Ascending aorta (tissue), 2 donors: ENCODE measurements at regions not wholly inside any gene's neighbourhood (a gene's known extent, or its start where the extent isn't known, plus 50 kb on each side); places are given as distances from the start of the nearest gene placed in this dataset.
"Not testable (repeated sequence)": the region's sequence is repeated elsewhere in the genome, so short reads cannot be mapped to it uniquely, and the experiment has no call there.

Source experiments
- DNase-seq, 2 donors: peaks; one replicate each; pipeline ENCODE4 v3.0.0-alpha.2; 2019; ENCODE audit warnings: low spot score in 2 of 2
- H3K27ac ChIP-seq, 2 donors: fragments of 200-600 bp; sonication (generic); one replicate each; pipeline ENCODE4 v1.5.1; 2016 to 2017; ENCODE audit warnings: mild to moderate bottlenecking in 1 of 2
- H3K27me3 ChIP-seq: fragments of 200-600 bp; sonication (generic); one replicate; pipeline ENCODE4 v1.5.1; 2017
- H3K36me3 ChIP-seq, 2 donors: fragments of 200-600 bp; sonication (generic); one replicate each; pipeline ENCODE4 v1.5.1; 2016
- H3K4me1 ChIP-seq, 2 donors: fragments of 200-600 bp; sonication (generic); one replicate each; pipeline ENCODE4 v1.5.1; 2016 to 2017; ENCODE audit warnings: mild to moderate bottlenecking in 1 of 2
- H3K4me3 ChIP-seq, 2 donors: fragments of 200-600 bp; sonication (generic); one replicate each; pipeline ENCODE4 v1.5.1; 2016 to 2017; ENCODE audit warnings: mild to moderate bottlenecking in 1 of 2
- H3K9me3 ChIP-seq, 2 donors: fragments of 200-600 bp; sonication (generic); one replicate each; pipeline ENCODE4 v1.5.1; 2016
- CTCF ChIP-seq, 3 experiments: fragments of 200-600 bp in 2 of 3; fragments of 450-650 bp in 1 of 3; sonication (generic) in 2 of 3; IDR thresholded peaks; one replicate each; pipeline ENCODE4 v1.5.1; 2016 to 2019; ENCODE audit warnings: antibody characterized with exemption in 3 of 3, mild to moderate bottlenecking in 1 of 3, moderate library complexity in 1 of 3
- intact Hi-C: fragments of 100-400 bp; cut with DNase I; formaldehyde crosslinking; loops from one replicate; pipeline ENCODE4 v1.15.1; 2023

GRCh38 chr3:106103383-106103782, 234.6 kb upstream of the CBLB start:
- no peak for TF ChIP-seq CTCF (IDR thresholded peaks at IDR 0.05)
- intact Hi-C loops = no loop called here
- H3K27ac ChIP-seq = no peak overlapping the region

GRCh38 chr3:106104078-106104477, 235.3 kb upstream of the CBLB start:
- no peak overlapping the region for H3K27ac ChIP-seq
- no peak for TF ChIP-seq CTCF (IDR thresholded peaks at IDR 0.05)
- no peak for DNase-seq
- no peaks in the 10 kb centered on the region for H3K4me1 ChIP-seq
- no peaks in the 10 kb centered on the region for H3K27me3 ChIP-seq
- H3K9me3 ChIP-seq = peaks cover 0 to 5% of the 10 kb centered on the region in 2 donors
- no peak overlapping the region for H3K4me3 ChIP-seq
- H3K36me3 ChIP-seq = no peaks in the 10 kb centered on the region
- intact Hi-C loops = no loop called here

More at GRCh38 chr3:106103383-106103782, 234.6 kb upstream of the CBLB start:
- H3K36me3 ChIP-seq = no peaks in the 10 kb centered on the region
- no peaks in the 10 kb centered on the region for H3K27me3 ChIP-seq
- H3K4me3 ChIP-seq = no peak overlapping the region
- DNase-seq = no peak
- no peaks in the 10 kb centered on the region for H3K4me1 ChIP-seq
- peaks cover 0 to 5% of the 10 kb centered on the region in 2 donors for H3K9me3 ChIP-seq

GRCh38 chr3:106108925-106109324, 240.1 kb upstream of the CBLB start:
- no peak for TF ChIP-seq CTCF (IDR thresholded peaks at IDR 0.05)
- intact Hi-C loops = no loop called here
- Histone ChIP-seq H3K9me3 (no peaks in the 10 kb centered on the region), H3K27ac (no peak overlapping the region), H3K27me3 (no peaks in the 10 kb centered on the region), H3K4me3 (no peak overlapping the region), H3K36me3 (no peaks in the 10 kb centered on the region), H3K4me1 (no peaks in the 10 kb centered on the region)
- DNase-seq = no peak

GRCh38 chr3:106112561-106112960, 243.7 kb upstream of the CBLB start:
- intact Hi-C loops, H3K36me3 ChIP-seq: not testable (repeated sequence)

GRCh38 chr3:106113747-106114146, 244.9 kb upstream of the CBLB start:
- intact Hi-C loops = no loop called here
- Histone ChIP-seq H3K9me3 (no peaks in the 10 kb centered on the region), H3K4me3 (no peak overlapping the region), H3K4me1 (no peaks in the 10 kb centered on the region), H3K27ac (no peak overlapping the region), H3K27me3 (no peaks in the 10 kb centered on the region), H3K36me3 (no peaks in the 10 kb centered on the region)
- no peak for TF ChIP-seq CTCF (IDR thresholded peaks at IDR 0.05)
- DNase-seq = no peak

More at GRCh38 chr3:106112561-106112960, 243.7 kb upstream of the CBLB start:
- H3K4me1 ChIP-seq, H3K9me3 ChIP-seq, H3K4me3 ChIP-seq, DNase-seq, H3K27me3 ChIP-seq, H3K27ac ChIP-seq: not testable (repeated sequence)

- no peaks in the 10 kb centered on the region for H3K36me3 ChIP-seq
- no peak for TF ChIP-seq CTCF (IDR thresholded peaks at IDR 0.05)
- H3K27ac ChIP-seq = no peak overlapping the region
- H3K4me3 ChIP-seq = no peak overlapping the region
- no peak for DNase-seq
- H3K9me3 ChIP-seq = no peaks in the 10 kb centered on the region
- H3K4me1 ChIP-seq = no peaks in the 10 kb centered on the region
- H3K27me3 ChIP-seq = no peaks in the 10 kb centered on the region
- intact Hi-C loops = no loop called here
Observed at GRCh38 chr3:106114220-106114619, 245.4 kb upstream of the CBLB start.
